ENCODE measurements at regions not wholly inside any gene's neighbourhood (a gene's known extent, or its start where the extent isn't known, plus 50 kb on each side); places are given as distances from the start of the nearest gene placed in this dataset.

GRCh38 chr6:103215847-103216246, 1643.9 kb downstream of the HACE1 start:
- DNase-seq = no peak

DNA sequence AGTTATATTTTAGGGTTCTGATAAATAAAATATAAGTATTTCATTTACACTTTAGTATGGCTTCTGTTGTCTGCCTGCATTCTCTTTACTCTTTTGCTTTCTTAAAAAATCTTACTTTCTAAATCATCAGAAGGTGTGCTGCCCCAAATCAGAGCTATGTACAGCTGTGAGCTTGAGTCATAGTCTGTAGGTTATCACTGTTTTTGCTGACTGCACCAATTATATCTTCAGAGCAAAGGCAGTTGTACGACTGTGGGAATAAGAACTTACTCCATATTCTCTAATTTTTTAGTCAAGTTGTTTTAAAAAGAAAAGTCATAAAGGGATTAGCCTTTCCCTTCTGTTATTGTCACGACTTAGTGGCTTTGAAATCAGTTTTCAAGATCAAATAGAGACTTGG, 1649.0 kb downstream of the HACE1 start:
- no peak for DNase-seq

- DNase-seq = no peak
These were observed 1661.3 kb downstream of the HACE1 start for GRCh38 chr6:103198386-103198785.

- no peak for DNase-seq
These were observed 1666.3 kb downstream of the HACE1 start for GRCh38 chr6:103193413-103193812.

DNA sequence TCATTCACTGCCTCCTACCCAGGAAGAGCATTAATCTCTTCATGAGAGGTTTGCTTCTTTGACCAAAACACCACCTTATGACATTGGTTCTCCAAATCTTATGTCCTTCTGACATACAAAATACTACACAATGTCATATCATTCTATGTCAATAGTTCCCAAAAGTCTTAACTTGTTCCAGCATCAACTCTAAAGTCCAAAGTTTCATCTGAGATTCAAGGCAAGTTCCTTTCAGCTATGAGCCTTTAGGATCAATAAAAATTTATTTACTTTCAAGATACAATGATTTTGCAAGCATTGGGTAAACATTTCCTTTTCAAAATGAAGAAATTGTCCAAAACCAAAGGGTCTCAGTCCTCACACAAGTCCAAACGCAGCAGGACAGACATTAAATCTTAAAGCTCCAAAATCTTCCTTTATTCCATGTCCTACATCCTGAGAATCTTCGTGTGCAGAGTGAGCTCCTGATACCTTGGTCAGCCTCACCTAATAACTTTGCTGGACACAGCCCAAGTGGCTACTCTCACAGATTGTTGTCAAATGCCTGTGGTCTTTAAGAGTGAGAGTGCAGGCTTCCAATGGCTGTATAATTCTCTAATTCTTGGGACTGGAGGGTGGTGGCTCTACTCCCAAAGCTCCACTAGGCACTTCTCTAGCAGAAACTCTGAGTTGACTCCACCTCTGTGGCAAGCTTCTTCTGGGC, 1668.2 kb downstream of the HACE1 start:
- no peak for DNase-seq

GRCh38 chr6:103184776-103185175, 1674.9 kb downstream of the HACE1 start:
- DNase-seq = no peak

DNA sequence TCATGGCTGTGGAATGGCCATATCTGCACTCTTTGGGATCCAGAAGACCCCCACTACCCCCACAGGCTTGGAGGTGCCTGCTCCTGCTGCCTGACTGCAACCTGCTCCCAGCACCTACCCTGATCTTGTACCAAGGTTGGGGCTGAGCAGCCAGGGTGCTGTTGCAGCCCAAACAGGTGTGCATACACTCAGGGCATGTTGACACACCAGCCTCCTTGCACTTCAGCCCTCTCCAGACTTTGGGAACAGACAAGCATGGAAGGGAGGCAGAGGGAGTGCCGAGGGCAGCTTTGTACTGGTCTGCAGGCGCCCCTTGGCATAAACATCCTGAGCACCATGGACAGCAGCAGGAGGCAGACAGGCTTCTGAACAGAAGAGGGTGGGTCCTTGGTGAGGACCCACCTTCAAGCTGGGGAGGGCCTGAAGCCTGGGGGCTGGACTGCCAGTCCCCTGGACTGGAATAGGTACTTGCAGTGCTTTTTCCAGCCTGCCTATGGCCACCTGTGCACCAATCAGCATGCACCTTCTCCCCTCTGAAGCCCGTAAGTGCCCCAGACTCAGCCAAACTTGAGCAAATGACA, 1675.8 kb downstream of the HACE1 start:
- DNase-seq = no peak

GRCh38 chr6:103178193-103178592, 1681.5 kb downstream of the HACE1 start:
- no peak for DNase-seq

DNA sequence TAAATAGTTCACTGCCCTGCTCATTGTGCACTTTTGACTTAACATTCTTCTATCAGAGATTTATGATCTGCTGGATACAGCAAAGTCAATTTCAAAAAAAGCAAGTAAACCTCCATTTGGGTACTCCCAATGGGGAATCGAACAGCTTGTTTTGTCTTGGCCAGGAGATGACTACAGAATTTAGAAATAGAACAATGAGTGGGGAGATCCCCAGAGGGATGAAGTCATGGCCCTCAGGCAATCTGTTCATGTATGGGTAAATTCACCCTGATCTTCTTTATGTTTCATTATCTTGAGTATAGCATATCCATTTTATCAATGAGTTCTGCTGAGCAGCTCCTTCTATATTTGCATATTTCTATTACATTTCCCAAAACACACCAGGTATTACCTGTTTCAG, 1681.9 kb downstream of the HACE1 start:
- no peak for DNase-seq

DNA sequence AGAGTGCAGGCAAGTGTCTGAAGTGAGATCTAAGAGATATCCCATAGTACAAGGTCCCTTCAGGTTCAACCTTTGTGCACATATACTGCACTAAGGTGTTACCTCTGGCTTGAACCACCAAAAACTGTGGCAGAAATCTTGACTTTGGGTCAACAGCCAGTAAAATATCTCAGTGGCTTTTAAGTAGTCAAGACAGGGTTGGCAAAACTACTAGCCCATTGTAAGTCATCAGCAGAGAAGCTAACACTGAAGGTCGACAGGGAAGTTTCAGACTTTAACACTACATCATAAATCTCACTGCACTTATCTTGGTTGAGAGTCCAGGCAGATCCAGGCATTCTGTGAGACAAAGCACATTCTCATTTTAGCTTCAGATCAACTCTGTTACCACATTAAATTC, 1684.7 kb downstream of the HACE1 start:
- DNase-seq = no peak

DNA sequence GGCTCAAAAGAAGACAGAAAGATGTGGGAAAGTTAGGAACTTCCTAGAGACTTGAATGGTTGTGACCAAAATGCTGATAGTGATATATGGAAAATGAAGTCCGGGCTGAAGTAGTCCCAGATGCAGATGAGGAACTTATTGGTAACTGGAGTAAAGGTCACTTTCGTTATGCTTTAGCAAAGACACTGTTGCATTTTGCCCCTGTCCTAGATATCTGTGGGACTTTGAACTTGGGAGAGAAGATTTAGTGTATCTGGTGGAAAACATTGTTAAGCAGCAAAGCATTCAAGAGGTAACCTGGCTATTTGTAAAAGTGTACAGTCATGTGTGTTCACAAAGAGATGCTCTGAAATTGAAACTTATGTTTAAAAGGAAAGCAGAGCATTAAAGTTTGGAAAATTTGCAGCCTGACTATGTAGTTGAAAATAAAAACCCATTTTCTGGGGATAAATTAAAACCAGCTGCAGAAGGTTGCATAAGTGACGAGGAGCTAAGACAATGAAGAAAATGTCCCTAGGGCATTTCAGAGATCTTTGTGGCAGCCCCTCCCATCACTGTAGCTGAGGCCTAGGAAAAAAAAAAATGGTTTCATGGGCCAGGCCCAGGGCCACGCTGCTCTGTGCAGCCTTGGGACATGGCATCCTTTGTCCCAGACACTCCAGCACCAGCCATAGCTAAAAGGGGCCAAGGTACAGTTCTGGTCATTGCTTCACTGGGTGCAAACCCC, 1692.2 kb downstream of the HACE1 start:
- DNase-seq = no peak

DNA sequence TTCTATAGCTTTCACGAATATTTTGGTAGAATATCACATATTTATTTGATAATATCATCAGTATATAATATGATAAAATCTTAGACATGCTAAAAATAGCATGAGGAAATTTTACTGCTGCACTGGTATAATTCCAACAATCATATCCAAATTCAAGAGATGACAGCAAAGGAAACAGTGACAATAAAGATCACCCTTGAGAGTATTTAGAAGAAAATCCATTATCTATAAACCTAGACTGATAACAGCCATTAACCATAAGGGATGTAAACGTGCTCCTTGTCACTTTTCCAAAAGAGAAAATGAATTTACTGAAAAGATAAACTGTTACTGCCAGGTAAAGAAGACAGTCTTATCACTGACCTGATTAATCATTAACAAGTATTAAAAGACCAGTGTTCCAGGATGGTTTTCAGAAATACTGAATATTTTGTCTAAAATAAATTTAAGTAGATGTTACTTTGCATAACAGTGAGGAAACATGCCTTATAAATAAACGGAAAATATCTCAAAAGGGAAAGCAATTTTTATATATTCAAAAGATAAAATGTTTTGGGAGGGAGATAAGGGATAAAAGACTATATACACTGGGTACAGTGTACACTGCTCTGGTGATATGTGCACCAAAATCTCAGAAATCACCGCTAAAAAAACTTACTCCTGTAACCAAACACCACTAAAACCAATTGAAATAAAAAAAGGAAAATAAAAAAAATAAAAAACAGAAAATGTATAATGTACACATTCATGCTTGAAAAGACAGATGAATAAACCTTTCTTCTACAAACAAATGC, 1704.7 kb downstream of the HACE1 start:
- DNase-seq = no peak

GRCh38 chr6:103153016-103153415, 1706.7 kb downstream of the HACE1 start:
- DNase-seq = no peak

DNA sequence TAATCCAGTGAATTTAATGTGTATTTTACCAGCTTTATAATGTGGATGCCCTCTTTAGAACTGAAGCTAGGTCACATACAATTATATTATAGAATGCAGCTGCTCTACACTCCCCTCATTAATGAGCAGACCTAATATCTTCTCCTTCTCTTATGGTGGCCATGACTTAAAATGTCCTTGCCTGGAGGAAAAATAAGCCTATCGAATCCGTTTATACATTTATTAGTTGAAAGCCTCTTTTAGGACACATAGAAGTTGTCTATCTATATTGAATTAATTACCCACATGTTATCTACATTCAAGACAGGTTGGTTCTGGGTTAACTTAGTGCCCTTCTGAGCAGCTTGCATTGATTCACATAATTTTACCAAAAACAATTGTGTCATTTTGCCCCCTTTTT, 1716.8 kb downstream of the HACE1 start:
- no peak for DNase-seq

GRCh38 chr6:103140308-103141027, 1719.3 kb downstream of the HACE1 start:
- DNase-seq = no peak

DNA sequence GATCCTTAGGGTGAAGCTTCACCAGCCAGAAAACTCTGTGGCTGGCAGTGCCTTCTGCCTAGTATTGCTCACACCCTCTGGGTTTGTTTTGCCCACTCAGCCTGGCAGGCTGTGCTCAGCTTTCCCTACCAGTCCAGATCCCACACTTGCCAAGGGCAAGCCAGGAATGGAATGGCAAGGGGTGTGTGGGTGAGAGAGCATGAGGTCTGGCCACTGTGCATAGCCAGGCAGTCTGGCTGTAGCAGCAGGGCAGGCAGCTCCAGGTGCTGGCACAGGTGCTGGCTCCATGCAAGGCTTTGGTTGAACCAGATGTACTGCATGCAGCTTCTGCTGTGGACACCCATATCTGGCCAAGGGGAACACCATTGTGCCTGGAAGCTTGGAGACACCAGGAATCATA, 1720.3 kb downstream of the HACE1 start:
- no peak for DNase-seq

- no peak for DNase-seq
These were observed 1731.0 kb downstream of the GRIK2 start for GRCh38 chr6:103124471-103124870.

DNA sequence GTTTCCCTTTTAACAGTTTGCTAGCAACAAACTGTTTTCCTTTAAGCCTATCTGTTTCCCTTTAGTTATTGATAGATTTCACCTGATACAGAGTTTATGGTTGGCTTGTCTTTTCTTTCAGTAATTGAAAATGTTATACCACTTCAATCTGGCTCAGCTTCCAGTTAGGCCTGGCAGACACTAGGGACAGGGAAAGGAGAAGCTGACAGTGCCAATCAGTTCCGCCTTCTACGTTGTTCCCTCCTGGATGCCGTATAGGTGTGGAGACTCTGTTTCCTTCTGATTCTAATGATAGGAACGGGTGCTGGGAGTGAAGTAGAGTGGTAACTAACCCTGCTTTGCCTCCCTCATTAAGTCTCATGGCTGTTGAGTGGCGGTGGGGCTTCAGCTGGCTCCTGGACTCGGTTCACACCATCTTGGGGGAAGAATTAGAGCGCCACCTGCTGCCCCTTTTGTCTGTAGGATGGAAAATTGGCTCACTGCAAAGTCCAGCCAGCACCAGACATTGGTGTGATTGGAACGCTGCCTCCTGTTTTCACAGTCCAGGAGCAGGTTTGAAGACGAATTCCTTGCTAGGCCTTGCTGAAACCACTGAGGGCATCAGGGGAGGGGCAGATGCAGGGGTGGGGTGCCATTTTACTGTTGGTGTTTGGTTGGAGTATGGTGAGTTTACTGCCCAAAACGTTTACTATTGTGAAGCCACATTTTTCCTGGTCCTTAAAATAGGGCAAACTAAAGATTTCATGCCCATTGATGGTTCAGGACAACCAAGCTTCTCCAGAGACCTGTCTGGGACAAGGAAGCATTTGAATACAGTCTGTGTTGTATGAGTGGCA, 1729.5 kb downstream of the GRIK2 start:
- DNase-seq = no peak

DNA sequence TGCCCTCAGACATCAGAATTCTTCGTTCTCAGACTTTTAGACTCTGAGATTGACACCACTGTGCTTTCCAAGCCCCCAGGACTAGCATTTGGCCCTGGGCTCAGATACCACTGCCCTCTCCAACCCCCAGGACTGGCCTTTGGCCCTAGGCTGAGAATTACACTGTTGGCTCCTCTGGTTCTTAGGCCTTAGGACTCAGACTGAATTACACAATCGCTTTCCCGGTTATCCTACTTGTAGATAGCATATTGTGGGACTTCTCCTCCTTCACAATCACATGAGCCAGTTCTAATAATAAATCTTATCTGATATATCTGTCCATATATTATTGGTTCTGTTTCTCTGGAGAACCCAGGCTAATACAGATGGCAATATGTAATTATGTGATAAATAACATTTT, 1725.5 kb downstream of the GRIK2 start:
- DNase-seq = no peak

GRCh38 chr6:103114582-103114981, 1721.1 kb downstream of the GRIK2 start:
- DNase-seq = no peak

DNA sequence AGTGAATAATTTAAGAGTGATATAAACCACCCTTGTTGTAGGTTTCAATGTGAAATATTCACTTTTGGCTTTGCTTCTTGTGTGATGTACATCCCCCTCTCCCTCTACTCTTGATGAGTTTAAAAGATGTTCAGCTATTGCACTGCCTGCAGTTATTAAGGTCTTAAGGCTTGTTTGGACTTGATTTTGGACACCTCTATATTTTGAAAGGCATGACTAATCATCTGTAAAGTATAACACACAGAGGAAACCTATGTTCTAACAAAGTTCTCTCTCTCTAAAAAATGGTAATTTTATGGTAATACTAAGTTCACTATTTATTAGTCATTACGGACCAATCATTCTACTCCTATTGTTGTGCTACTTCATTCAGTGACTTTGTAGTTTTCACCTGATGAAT, 1719.9 kb downstream of the GRIK2 start:
- no peak for DNase-seq

DNA sequence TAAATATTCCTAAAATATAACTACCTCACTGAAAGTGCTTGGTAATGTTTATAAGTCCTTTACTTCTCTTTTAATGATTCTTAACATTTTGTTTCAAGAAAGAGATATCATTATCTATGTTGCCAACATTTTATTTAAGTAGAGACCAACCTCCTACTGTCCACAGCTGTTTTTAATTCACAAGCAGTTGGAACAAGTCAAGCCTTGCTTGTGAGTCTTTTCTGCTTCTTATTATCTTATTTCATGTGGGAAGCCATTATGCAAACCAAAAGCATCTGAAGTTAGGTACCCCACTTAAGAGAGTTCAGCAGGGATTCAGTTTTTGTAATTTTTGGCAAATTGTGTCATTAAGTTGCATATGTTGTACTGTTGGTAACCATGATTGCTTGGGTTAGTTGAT, 1714.5 kb downstream of the GRIK2 start:
- DNase-seq = no peak

All from stimulated activated CD4-positive, alpha-beta T cell treated with anti-CD3 and anti-CD28 coated beads, Interleukin-4, amount 100 ng/mL, for 4 hours (primary cell).